Keratinocyte (primary cell): ENCODE measurements at regions not wholly inside any gene's neighbourhood (a gene's known extent, or its start where the extent isn't known, plus 50 kb on each side); places are given as distances from the start of the nearest gene placed in this dataset.

Source experiments
- DNase-seq: peaks from one replicate; pipeline ENCODE4 v3.0.0-alpha.2; 2011; ENCODE audit warnings: low read depth, missing footprints, low spot score
- FAIRE-seq: peaks from 2 replicates; lab custom pipeline; 2011; peaks lifted over from hg19 to GRCh38; lab: Jason Lieb, UNC
- H2AFZ ChIP-seq: 2 replicates; pipeline ENCODE4 v1.6.0; 2012; ENCODE audit warnings: low read length, control low read depth, inconsistent platforms; ENCODE audit not compliant: control insufficient read depth
- H3K27ac ChIP-seq: 2 replicates; pipeline ENCODE4 v1.5.1; 2011; ENCODE audit warnings: low read length; ENCODE audit not compliant: control insufficient read depth, insufficient read depth
- H3K27me3 ChIP-seq: 3 replicates; pipeline ENCODE4 v1.6.0; 2011; ENCODE audit warnings: low read length; ENCODE audit not compliant: control insufficient read depth, insufficient read depth; ENCODE audit errors: extremely low read depth
- H3K36me3 ChIP-seq, 2 experiments: 2 replicates in 1 of 2; 3 replicates in 1 of 2; pipeline ENCODE4 v1.5.1; 2011; ENCODE audit warnings: low read length in 2 of 2, mild to moderate bottlenecking in 1 of 2; ENCODE audit not compliant: control insufficient read depth in 2 of 2, insufficient read depth in 2 of 2; ENCODE audit errors: extremely low read depth in 1 of 2
- H3K4me1 ChIP-seq: 3 replicates; pipeline ENCODE4 v1.5.1; 2011; ENCODE audit warnings: low read length; ENCODE audit not compliant: control insufficient read depth, insufficient read depth; ENCODE audit errors: extremely low read depth
- H3K4me2 ChIP-seq: 3 replicates; pipeline ENCODE4 v1.6.0; 2011; ENCODE audit warnings: low read depth, low read length; ENCODE audit not compliant: control insufficient read depth, insufficient read depth; ENCODE audit errors: extremely low read depth
- H3K4me3 ChIP-seq, 3 experiments: fragments of 200-600 bp in 1 of 3; sonication (generic) in 1 of 3; 2 replicates in 2 of 3; 3 replicates in 1 of 3; pipeline ENCODE4 v1.5.1; 2011 to 2016; ENCODE audit warnings: low read length in 3 of 3, mild to moderate bottlenecking in 3 of 3, control low read depth in 2 of 3, inconsistent platforms in 1 of 3, low read depth in 1 of 3, mixed read lengths in 1 of 3, mixed run types in 1 of 3, moderate library complexity in 1 of 3; ENCODE audit not compliant: control insufficient read depth in 2 of 3, insufficient read depth in 2 of 3; ENCODE audit errors: extremely low read depth in 1 of 3
- H3K79me2 ChIP-seq: 2 replicates; pipeline ENCODE4 v1.6.0; 2012; ENCODE audit warnings: low read length; ENCODE audit not compliant: control insufficient read depth, insufficient read depth
- H3K9ac ChIP-seq: 3 replicates; pipeline ENCODE4 v1.6.0; 2011; ENCODE audit warnings: low read length; ENCODE audit not compliant: control insufficient read depth, insufficient read depth; ENCODE audit errors: extremely low read depth
- H3K9me1 ChIP-seq: 3 replicates; pipeline ENCODE4 v1.6.0; 2011; ENCODE audit warnings: low read length; ENCODE audit not compliant: control insufficient read depth, insufficient read depth; ENCODE audit errors: extremely low read depth
- H3K9me3 ChIP-seq: 2 replicates; pipeline ENCODE4 v1.5.1; 2012; ENCODE audit warnings: low read depth, low read length; ENCODE audit not compliant: control insufficient read depth
- H4K20me1 ChIP-seq: 3 replicates; pipeline ENCODE4 v1.6.0; 2011; ENCODE audit warnings: low read length; ENCODE audit not compliant: control insufficient read depth, insufficient read depth; ENCODE audit errors: extremely low read depth
- CTCF ChIP-seq, 3 experiments: IDR thresholded peaks in 1 of 3; conservative IDR thresholded peaks in 1 of 3; optimal IDR thresholded peaks in 1 of 3; 2 replicates in 2 of 3; 3 replicates in 1 of 3; pipeline versions ENCODE3 to v1.5.1; 2011; ENCODE audit warnings: low read length in 3 of 3, mild to moderate bottlenecking in 3 of 3, moderate library complexity in 2 of 3, control low read depth in 1 of 3, inconsistent platforms in 1 of 3; ENCODE audit not compliant: insufficient read depth in 2 of 3; ENCODE audit errors: extremely low read depth in 1 of 3
- EZH2 ChIP-seq: IDR thresholded peaks from one replicate; pipeline ENCODE4 v1.6.1; 2012; ENCODE audit warnings: inconsistent platforms, mild to moderate bottlenecking, low read length, moderate library complexity
- dilution Hi-C: fragments of 300-500 bp; cut with MboI; formaldehyde crosslinking; loops from one replicate; pipeline ENCODE4 v1.7.0; 2020; ENCODE audit warnings: low sequenced_read_pairs; ENCODE audit not compliant: extremely low pct_ligation_motif_present

- DNase-seq, result no peak
- no peak overlapping the region for H2AFZ ChIP-seq
- no peaks in the 10 kb centered on the region for H3K79me2 ChIP-seq
- H4K20me1 ChIP-seq, result no peaks in the 10 kb centered on the region
- FAIRE-seq, result no peak
- H3K9ac ChIP-seq, result no peak overlapping the region
- no peak overlapping the region for H3K4me2 ChIP-seq
- dilution Hi-C loops, result no loop called here
- H3K4me3 ChIP-seq, result no peak overlapping the region
- no peaks in the 10 kb centered on the region for H3K9me1 ChIP-seq
- H3K4me1 ChIP-seq, result no peaks in the 10 kb centered on the region
- TF ChIP-seq CTCF (optimal IDR thresholded peaks at IDR 0.05 in 1 of 3, IDR thresholded peaks at IDR 0.05 in 1 of 3, conservative IDR thresholded peaks at IDR 0.05 in 1 of 3; ENCODE audit: extremely low read depth in 1 of 3, insufficient read depth in 2 of 3, low read length in 3 of 3) (no peak), EZH2 (no peak)
- H3K27ac ChIP-seq, result no peak overlapping the region
- no peaks in the 10 kb centered on the region for H3K9me3 ChIP-seq
- H3K27me3 ChIP-seq, result no peaks in the 10 kb centered on the region
- H3K36me3 ChIP-seq, result no peaks in the 10 kb centered on the region
Measured at GRCh38 chr6:126880964-126881363, 237.5 kb upstream of the RSPO3 start.

- Histone ChIP-seq H2AFZ (no peak overlapping the region), H4K20me1 (no peaks in the 10 kb centered on the region), H3K4me3 (no peak overlapping the region), H3K27ac (no peak overlapping the region), H3K4me1 (no peaks in the 10 kb centered on the region), H3K9me1 (no peaks in the 10 kb centered on the region), H3K27me3 (no peaks in the 10 kb centered on the region), H3K79me2 (no peaks in the 10 kb centered on the region), H3K9ac (no peak overlapping the region), H3K9me3 (no peaks in the 10 kb centered on the region), H3K4me2 (no peak overlapping the region), H3K36me3 (no peaks in the 10 kb centered on the region)
- no peak for DNase-seq
- no peak for FAIRE-seq
- TF ChIP-seq CTCF (optimal IDR thresholded peaks at IDR 0.05 in 1 of 3, IDR thresholded peaks at IDR 0.05 in 1 of 3, conservative IDR thresholded peaks at IDR 0.05 in 1 of 3; ENCODE audit: extremely low read depth in 1 of 3, insufficient read depth in 2 of 3, low read length in 3 of 3), result no peak
- no peak for TF ChIP-seq EZH2
- dilution Hi-C loops, result no loop called here
Measured at GRCh38 chr6:126886106-126886505, 232.4 kb upstream of the RSPO3 start.
